Erythroblast (primary cell): ENCODE measurements at regions not wholly inside any gene's neighbourhood (a gene's known extent, or its start where the extent isn't known, plus 50 kb on each side); places are given as distances from the start of the nearest gene placed in this dataset.
A peak's percentile ranks its signal among the peaks of the same experiment; 100 is the strongest.

ENCODE experiments used
- DNase-seq, 2 experiments: peaks; one replicate each; lab custom pipeline; 2025; lab: John Stamatoyannopoulos, UW
- GATA1 ChIP-seq: IDR thresholded peaks from 2 replicates; pipeline ENCODE4 v1.6.1; 2011; ENCODE audit warnings: low read depth, mild to moderate bottlenecking, control low read depth, low read length, moderate library complexity
- POLR2A ChIP-seq: IDR thresholded peaks from 2 replicates; pipeline ENCODE4 v1.6.1; 2011; ENCODE audit warnings: mild to moderate bottlenecking, low read length

- no peak for TF ChIP-seq GATA1
- no peak for TF ChIP-seq POLR2A
- DNase-seq = no peak
Observed at GRCh38 chr2:145108959-145109710, 589.2 kb upstream of the ZEB2 start.

- no peak for DNase-seq
- no peak for TF ChIP-seq POLR2A
- TF ChIP-seq GATA1 = no peak
Observed at GRCh38 chr2:145108361-145108778, 588.5 kb upstream of the ZEB2 start.

DNA sequence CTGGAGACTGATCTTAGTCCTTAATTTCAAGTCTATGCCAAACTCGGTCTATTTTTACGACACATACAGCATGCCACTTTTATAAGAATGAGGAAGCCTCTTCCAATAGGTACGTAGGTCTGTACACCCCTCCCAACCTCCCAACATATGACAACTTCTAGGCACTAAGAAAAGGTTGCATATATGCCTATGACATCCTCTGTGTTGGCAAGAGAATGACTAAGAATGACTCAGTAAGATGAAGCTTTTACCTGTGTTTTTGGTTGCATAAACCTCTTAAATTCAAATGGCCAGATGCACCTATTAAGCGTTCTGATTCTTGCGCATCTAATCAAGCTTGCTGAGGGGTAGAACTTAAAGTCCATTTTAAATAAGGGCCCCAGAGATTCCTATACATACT, 586.4 kb upstream of the ZEB2 start:
- TF ChIP-seq POLR2A = no peak
- no peak for TF ChIP-seq GATA1

DNA sequence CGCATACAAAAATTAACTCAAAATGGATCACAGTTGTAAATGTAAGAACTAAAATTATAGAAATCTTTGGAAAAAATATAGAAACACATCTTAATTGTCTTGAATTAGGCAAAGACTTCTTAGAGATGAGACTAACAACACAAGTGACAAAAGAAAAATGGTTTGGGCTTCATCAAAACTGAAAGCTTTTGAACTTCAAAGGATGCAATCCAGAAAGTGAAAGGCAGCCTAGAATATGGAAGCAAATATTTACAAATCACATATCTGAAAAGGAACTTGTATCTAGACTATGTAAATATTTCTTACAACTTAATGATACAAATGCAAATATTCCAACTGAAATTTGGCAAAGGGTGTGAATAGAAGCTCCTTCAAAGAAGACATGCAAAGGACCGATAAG, 582.8 kb upstream of the ZEB2 start:
- TF ChIP-seq GATA1 (no peak), POLR2A (no peak)
- no peak for DNase-seq

More for the DNA sequence above, 586.4 kb upstream of the ZEB2 start:
- no peak for DNase-seq

- DNase-seq = no peak
- no peak for TF ChIP-seq GATA1
Observed at GRCh38 chr2:145100301-145100700, 580.4 kb upstream of the ZEB2 start.

GRCh38 chr2:145096582-145096981, 576.7 kb upstream of the ZEB2 start:
- TF ChIP-seq GATA1 = no peak
- DNase-seq = peak; percentile 2 to 14

GRCh38 chr2:145095641-145096435, 575.9 kb upstream of the ZEB2 start:
- TF ChIP-seq GATA1 (no peak), POLR2A (no peak)
- no peak for DNase-seq

GRCh38 chr2:145094370-145094769, 574.5 kb upstream of the ZEB2 start:
- TF ChIP-seq GATA1 = no peak
- TF ChIP-seq POLR2A = no peak

DNA sequence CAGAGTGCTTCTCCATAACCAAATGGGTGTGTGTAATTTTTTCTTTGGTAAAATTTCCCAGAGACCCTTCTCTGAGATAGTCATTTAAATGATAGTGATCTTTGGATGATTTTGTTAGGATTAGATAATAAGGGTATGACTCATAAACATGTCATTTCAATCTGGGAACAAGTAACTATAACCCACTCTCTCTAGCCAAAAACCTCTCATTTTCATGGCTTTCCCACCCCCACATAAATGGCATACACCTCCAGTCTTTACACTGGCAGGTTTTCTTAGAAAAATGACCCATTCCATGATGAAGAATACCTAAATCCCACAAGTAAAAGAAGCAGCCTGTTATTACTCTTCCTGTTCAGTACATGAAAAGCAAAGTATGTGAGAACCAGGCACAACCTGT, 572.0 kb upstream of the ZEB2 start:
- DNase-seq = no peak

More at GRCh38 chr2:145094370-145094769, 574.5 kb upstream of the ZEB2 start:
- no peak for DNase-seq

GRCh38 chr2:145090841-145091761, 571.2 kb upstream of the ZEB2 start:
- TF ChIP-seq POLR2A (no peak), GATA1 (no peak)
- no peak for DNase-seq

More for the DNA sequence above, 572.0 kb upstream of the ZEB2 start:
- TF ChIP-seq POLR2A (no peak), GATA1 (no peak)

GRCh38 chr2:145088756-145089155, 568.8 kb upstream of the ZEB2 start:
- no peak for DNase-seq
- no peak for TF ChIP-seq GATA1
- TF ChIP-seq POLR2A = no peak

- no peak for DNase-seq
- TF ChIP-seq GATA1 (no peak), POLR2A (no peak)
Observed at GRCh38 chr2:145086910-145087309, 567.0 kb upstream of the ZEB2 start.

DNA sequence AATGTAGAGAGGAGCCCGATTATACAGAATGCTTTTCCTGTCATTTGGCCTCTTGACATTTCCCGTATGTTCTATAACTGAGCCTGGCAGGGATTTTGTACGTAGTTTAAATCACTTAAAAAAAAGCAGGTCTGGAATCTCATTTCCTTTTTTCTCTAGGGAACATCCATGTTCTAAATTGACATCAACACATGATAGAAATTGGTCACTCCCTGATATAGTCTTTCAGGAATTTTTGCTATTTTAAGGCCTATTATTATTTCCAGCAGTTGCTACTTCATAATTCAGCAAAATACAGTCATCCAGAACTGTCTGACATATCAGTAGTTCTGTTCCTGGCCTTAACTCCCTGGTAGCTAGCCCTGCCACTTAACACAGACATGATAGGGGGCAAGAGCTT, 565.7 kb upstream of the ZEB2 start:
- DNase-seq = no peak
- no peak for TF ChIP-seq POLR2A
- TF ChIP-seq GATA1 = no peak

- no peak for DNase-seq
- no peak for TF ChIP-seq GATA1
- no peak for TF ChIP-seq POLR2A
Observed at GRCh38 chr2:145080426-145080825, 560.5 kb upstream of the ZEB2 start.
